PFSK-1 (cell line): ENCODE measurements at regions not wholly inside any gene's neighbourhood (a gene's known extent, or its start where the extent isn't known, plus 50 kb on each side); places are given as distances from the start of the nearest gene placed in this dataset.

Source experiments
- FOXP2 ChIP-seq: optimal IDR thresholded peaks from 2 replicates; pipeline ENCODE3; 2011; ENCODE audit warnings: borderline replicate concordance, control low read depth, inconsistent platforms; ENCODE audit not compliant: insufficient read depth; ENCODE audit errors: extremely low read length, extremely low read depth
- POLR2AphosphoS5 ChIP-seq: IDR thresholded peaks from 2 replicates; pipeline ENCODE4 v1.6.1; 2012; ENCODE audit warnings: low read depth, mild to moderate bottlenecking, control low read depth, low read length, moderate library complexity
- SIN3A ChIP-seq: IDR thresholded peaks from 2 replicates; pipeline ENCODE4 v1.6.1; 2012; ENCODE audit warnings: mild to moderate bottlenecking, low read length, moderate library complexity, borderline replicate concordance; ENCODE audit not compliant: insufficient read depth
- TAF1 ChIP-seq: IDR thresholded peaks from 2 replicates; pipeline ENCODE4 v1.6.1; 2012; ENCODE audit warnings: low read length, control low read depth, borderline replicate concordance; ENCODE audit not compliant: insufficient read depth
- TF ChIP-seq, protein P1 (sequence below), 2 experiments: IDR thresholded peaks; 2 replicates each; pipeline versions ENCODE4 v1.6.1 to v1.8.0; 2011 to 2012; ENCODE audit warnings: low read depth in 2 of 2, low read length in 2 of 2, control low read depth in 1 of 2, inconsistent platforms in 1 of 2, mild to moderate bottlenecking in 1 of 2, moderate library complexity in 1 of 2; ENCODE audit not compliant: insufficient read depth in 1 of 2

- TF ChIP-seq POLR2AphosphoS5, result no peak
- TF ChIP-seq, protein P1, sequence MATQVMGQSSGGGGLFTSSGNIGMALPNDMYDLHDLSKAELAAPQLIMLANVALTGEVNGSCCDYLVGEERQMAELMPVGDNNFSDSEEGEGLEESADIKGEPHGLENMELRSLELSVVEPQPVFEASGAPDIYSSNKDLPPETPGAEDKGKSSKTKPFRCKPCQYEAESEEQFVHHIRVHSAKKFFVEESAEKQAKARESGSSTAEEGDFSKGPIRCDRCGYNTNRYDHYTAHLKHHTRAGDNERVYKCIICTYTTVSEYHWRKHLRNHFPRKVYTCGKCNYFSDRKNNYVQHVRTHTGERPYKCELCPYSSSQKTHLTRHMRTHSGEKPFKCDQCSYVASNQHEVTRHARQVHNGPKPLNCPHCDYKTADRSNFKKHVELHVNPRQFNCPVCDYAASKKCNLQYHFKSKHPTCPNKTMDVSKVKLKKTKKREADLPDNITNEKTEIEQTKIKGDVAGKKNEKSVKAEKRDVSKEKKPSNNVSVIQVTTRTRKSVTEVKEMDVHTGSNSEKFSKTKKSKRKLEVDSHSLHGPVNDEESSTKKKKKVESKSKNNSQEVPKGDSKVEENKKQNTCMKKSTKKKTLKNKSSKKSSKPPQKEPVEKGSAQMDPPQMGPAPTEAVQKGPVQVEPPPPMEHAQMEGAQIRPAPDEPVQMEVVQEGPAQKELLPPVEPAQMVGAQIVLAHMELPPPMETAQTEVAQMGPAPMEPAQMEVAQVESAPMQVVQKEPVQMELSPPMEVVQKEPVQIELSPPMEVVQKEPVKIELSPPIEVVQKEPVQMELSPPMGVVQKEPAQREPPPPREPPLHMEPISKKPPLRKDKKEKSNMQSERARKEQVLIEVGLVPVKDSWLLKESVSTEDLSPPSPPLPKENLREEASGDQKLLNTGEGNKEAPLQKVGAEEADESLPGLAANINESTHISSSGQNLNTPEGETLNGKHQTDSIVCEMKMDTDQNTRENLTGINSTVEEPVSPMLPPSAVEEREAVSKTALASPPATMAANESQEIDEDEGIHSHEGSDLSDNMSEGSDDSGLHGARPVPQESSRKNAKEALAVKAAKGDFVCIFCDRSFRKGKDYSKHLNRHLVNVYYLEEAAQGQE (IDR thresholded peaks at IDR 0.05; ENCODE audit: insufficient read depth in 1 of 2, low read depth in 2 of 2, low read length in 2 of 2), result no peak
- no peak for TF ChIP-seq SIN3A
- TF ChIP-seq TAF1, result no peak
- TF ChIP-seq FOXP2, result no peak
These were observed 380.9 kb upstream of the PROK2 start for GRCh38 chr3:72165808-72166207.

DNA sequence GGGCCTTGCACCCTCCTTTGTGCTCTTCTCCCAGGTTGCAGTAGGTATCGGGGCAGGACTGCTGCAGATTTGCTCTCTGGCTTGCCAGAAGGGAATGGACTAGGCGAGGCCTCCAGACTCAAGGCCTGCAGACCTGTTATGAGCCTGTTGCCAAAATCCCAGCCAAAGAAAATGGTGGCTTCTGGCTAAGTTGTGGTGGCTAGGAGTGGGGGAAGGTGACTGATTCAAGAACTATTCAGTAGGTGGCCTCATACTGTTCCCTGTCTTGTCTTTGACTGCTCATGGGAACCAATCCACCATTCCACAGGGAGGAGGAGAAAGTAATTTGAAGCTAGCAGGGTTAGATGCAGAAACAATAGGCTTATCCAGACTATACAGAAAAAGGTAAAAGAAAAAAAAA is 380.4 kb upstream of the PROK2 start:
- no peak for TF ChIP-seq POLR2AphosphoS5
- TF ChIP-seq FOXP2, result no peak
- TF ChIP-seq TAF1, result no peak
- TF ChIP-seq SIN3A, result no peak
- TF ChIP-seq, protein P1 (IDR thresholded peaks at IDR 0.05; ENCODE audit: insufficient read depth in 1 of 2, low read depth in 2 of 2, low read length in 2 of 2), result no peak

DNA sequence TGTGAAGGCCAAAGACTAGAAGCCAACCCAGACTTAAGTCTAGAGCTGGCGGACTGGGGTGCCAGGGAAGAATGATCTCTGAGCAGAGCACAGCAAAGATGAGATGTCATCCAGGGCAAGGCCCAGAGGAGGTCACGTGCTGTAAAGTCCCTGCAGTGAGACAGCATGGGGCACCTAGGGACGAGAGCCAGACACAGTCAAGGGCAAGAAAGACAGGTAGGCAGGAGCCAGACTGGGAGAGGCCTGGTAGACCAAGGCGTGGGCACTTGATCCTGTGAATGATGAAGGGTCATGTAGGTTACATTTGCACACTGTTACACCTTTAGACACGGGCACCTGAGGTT is 379.7 kb upstream of the PROK2 start:
- TF ChIP-seq TAF1 (no peak), POLR2AphosphoS5 (no peak), SIN3A (no peak), FOXP2 (no peak)
- TF ChIP-seq, protein P1 (IDR thresholded peaks at IDR 0.05; ENCODE audit: insufficient read depth in 1 of 2, low read depth in 2 of 2, low read length in 2 of 2), result no peak

- no peak for TF ChIP-seq SIN3A
- TF ChIP-seq POLR2AphosphoS5, result no peak
These were observed 379.1 kb upstream of the PROK2 start for GRCh38 chr3:72163809-72164634.

DNA sequence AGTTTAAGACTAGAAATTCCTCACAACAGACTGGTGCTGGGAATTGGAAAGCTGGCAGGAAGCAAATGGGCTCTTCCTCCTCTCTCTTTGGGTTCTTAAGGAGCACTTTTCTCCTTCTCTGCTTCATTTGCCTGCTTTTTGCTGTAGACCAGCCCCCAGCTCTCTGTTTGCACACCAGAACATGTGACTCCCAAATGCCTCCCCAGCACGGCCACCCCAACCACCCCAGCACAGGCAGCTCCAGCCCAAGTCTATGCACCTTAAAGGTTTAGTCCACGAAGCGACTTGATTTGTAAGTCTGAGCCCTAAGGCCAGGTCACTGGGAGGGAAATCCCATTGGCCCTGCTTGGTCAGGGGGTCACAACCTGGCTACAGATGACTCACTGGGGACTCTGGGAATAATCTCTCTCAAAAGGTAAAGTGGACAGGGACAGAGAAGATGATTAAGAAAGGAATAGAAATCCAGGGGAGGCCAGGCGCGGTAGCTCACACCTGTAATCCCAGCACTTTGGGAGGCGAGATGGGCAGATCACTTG is 377.8 kb upstream of the PROK2 start:
- TF ChIP-seq, protein P1 (IDR thresholded peaks at IDR 0.05; ENCODE audit: insufficient read depth in 1 of 2, low read depth in 2 of 2, low read length in 2 of 2), result no peak
- no peak for TF ChIP-seq FOXP2
- TF ChIP-seq TAF1, result no peak
- TF ChIP-seq POLR2AphosphoS5, result no peak
- no peak for TF ChIP-seq SIN3A
